Mucosa of descending colon (tissue), 3 donors: ENCODE measurements at regions not wholly inside any gene's neighbourhood (a gene's known extent, or its start where the extent isn't known, plus 50 kb on each side); places are given as distances from the start of the nearest gene placed in this dataset.

Experiments used
- ATAC-seq: fragments of 200-7000 bp; cut with Tn5 transposase; one replicate; pipeline ENCODE4 v1.9.1; 2020; ENCODE audit warnings: mild to moderate bottlenecking, moderate library complexity
- DNase-seq, 3 donors: peaks; one replicate each; pipeline ENCODE4 v3.0.0-alpha.2; 2020
- H3K36me3 ChIP-seq: fragments of 200-600 bp; one replicate; pipeline ENCODE4 v1.8.0; 2021; ENCODE audit warnings: low read depth, mild to moderate bottlenecking
- H3K4me1 ChIP-seq: fragments of 200-600 bp; one replicate; pipeline ENCODE4 v1.8.0; 2021; ENCODE audit warnings: low read depth, mild to moderate bottlenecking
- H3K4me3 ChIP-seq: fragments of 200-600 bp; one replicate; pipeline ENCODE4 v1.8.0; 2021; ENCODE audit warnings: mild to moderate bottlenecking
- H3K9me3 ChIP-seq: fragments of 200-600 bp; one replicate; pipeline ENCODE4 v1.8.0; 2021; ENCODE audit warnings: mild to moderate bottlenecking
- intact Hi-C, 2 donors: fragments of 100-400 bp; cut with DNase I in 1 of 2; cut with micrococcal nuclease in 1 of 2; formaldehyde crosslinking; loops; one replicate each; pipeline versions ENCODE4 v1.11.0 to v1.11.1; 2022; cut with DNase I, micrococcal nuclease
- TF ChIP-seq, protein P1 (sequence below): fragments of 200-600 bp; IDR thresholded peaks from one replicate; pipeline ENCODE4 v1.8.0; 2022; ENCODE audit warnings: antibody characterized with exemption, mild to moderate bottlenecking
- donor health status: DM: no; HTN: no; CAD: no; lungs with moderate emphysema.
- donor health status: DM: no; HTN: no; CAD: no.
- donor health status: DM: no; HTN: yes; CAD: no.

DNA sequence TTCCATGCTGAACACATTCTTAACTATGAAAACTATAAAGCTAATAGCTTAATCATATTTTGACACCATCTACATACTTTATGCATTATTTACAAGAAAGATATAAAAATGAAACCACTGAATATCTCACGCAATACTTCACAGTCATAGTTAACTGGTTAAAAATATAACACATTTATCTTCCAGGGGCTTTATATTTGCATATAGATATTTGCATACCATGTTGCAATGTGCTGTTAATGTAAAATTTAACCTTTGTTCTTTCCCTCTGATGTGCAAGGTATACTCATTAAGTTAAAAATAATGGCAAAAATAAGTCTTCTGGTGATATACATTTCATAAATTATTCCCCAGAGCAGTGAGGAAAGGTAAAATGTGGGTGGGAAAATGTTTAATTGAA is 76.9 kb upstream of the MGMT start:
- TF ChIP-seq, protein P1, sequence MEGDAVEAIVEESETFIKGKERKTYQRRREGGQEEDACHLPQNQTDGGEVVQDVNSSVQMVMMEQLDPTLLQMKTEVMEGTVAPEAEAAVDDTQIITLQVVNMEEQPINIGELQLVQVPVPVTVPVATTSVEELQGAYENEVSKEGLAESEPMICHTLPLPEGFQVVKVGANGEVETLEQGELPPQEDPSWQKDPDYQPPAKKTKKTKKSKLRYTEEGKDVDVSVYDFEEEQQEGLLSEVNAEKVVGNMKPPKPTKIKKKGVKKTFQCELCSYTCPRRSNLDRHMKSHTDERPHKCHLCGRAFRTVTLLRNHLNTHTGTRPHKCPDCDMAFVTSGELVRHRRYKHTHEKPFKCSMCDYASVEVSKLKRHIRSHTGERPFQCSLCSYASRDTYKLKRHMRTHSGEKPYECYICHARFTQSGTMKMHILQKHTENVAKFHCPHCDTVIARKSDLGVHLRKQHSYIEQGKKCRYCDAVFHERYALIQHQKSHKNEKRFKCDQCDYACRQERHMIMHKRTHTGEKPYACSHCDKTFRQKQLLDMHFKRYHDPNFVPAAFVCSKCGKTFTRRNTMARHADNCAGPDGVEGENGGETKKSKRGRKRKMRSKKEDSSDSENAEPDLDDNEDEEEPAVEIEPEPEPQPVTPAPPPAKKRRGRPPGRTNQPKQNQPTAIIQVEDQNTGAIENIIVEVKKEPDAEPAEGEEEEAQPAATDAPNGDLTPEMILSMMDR: no peak
- no peaks in the 10 kb centered on the region for H3K4me1 ChIP-seq
- no peak overlapping the region for H3K4me3 ChIP-seq
- intact Hi-C loops: no loop called here
- H3K36me3 ChIP-seq: no peaks in the 10 kb centered on the region
- ATAC-seq: no peak
- DNase-seq: no peak
- no peaks in the 10 kb centered on the region for H3K9me3 ChIP-seq

DNA sequence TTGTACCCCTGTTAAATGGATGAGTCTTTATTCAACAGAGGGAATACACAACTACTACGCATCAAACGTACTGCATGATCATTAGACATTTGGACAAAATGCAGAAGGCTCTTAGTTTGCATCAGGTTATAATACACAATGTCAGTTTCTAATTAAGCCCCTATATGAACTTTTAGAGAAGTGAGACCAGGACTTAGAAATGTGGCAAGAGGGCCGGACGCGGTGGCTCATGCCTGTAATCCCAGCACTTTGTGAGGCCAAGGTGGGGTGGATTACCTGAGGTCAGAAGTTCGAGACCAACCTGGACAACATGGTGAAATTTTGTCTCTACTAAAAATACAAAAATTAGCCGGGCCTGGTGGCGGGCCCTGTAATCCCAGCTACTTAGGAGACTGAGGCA is 76.3 kb upstream of the MGMT start:
- TF ChIP-seq, protein P1: no peak

DNA sequence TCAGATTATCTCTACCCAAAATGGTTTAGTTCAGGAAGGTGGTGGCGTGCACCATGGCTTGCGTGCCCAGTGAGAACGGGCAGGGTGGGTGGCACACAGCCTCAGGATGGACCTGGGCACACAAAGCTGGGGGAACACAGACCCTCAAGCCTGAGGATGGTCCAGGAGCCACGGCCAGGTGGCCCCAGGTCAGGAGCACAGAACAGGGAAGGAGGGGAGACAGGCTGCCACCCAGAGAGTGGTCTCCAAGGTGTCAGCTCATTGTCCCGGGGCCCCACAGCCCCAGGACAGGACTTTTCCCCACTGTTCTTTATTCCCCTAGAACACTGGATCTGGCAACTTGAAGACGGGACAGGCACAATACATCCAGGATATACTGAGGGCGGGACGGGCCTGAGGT is 75.6 kb upstream of the MGMT start:
- TF ChIP-seq, protein P1: no peak
- intact Hi-C loops: no loop called here
- H3K4me1 ChIP-seq: no peaks in the 10 kb centered on the region
- no peaks in the 10 kb centered on the region for H3K9me3 ChIP-seq
- DNase-seq (no peak), ATAC-seq (no peak)
- no peak overlapping the region for H3K4me3 ChIP-seq
- no peaks in the 10 kb centered on the region for H3K36me3 ChIP-seq

More for the DNA sequence above, 76.3 kb upstream of the MGMT start:
- Histone ChIP-seq H3K4me1 (no peaks in the 10 kb centered on the region), H3K4me3 (no peak overlapping the region), H3K36me3 (no peaks in the 10 kb centered on the region), H3K9me3 (no peaks in the 10 kb centered on the region)
- DNase-seq (no peak), ATAC-seq (no peak)
- intact Hi-C loops: no loop called here

DNA sequence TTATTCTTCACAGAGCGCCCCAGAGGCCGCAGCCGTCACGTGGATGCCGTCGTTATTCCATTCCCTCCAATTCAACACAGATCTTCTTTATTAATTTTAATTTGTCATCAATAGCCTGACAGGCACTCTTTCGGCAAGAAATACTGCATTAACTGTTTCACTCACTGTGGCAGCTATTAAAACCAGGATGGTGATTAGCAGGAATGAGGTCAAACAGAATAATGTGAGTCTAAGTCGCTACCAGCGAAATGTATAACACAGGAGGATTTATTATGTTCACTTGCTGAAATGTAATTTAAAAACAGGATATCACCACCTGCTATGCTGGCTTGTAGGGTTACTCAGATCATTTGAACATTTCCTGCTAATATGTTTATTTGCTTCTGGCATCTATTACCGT is 74.2 kb upstream of the MGMT start:
- no peak for ATAC-seq
- Histone ChIP-seq H3K4me3 (no peak overlapping the region), H3K4me1 (no peaks in the 10 kb centered on the region), H3K9me3 (no peaks in the 10 kb centered on the region), H3K36me3 (no peaks in the 10 kb centered on the region)
- TF ChIP-seq, protein P1: no peak
- DNase-seq: no peak
- intact Hi-C loops: no loop called here

DNA sequence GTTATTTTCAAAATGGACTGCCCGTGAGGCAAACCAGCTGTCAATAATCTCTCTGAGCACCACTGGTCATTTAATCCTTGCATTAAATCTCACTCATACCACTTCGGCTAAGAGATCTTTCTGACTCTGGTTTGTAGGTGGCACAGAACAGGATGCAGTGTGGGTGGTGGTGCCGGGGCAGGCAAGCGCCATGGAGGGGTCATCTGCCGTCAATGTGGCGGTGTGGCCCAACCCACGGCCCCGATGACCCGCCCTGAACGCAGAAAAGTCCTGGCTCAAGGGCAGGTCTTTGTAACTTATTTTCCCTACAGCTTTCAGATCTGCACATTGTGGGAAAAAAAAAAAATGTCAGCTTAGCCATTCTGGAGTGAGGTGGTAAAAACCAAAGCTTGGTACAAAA is 73.2 kb upstream of the MGMT start:
- DNase-seq (no peak), ATAC-seq (no peak)
- Histone ChIP-seq H3K36me3 (no peaks in the 10 kb centered on the region), H3K4me3 (no peak overlapping the region), H3K4me1 (no peaks in the 10 kb centered on the region), H3K9me3 (no peaks in the 10 kb centered on the region)
- intact Hi-C loops: no loop called here
- TF ChIP-seq, protein P1: no peak
